ENCODE measurements at regions not wholly inside any gene's neighbourhood (a gene's known extent, or its start where the extent isn't known, plus 50 kb on each side); places are given as distances from the start of the nearest gene placed in this dataset.
"Not testable (repeated sequence)": the region's sequence is repeated elsewhere in the genome, so short reads cannot be mapped to it uniquely, and the experiment has no call there.

DNA sequence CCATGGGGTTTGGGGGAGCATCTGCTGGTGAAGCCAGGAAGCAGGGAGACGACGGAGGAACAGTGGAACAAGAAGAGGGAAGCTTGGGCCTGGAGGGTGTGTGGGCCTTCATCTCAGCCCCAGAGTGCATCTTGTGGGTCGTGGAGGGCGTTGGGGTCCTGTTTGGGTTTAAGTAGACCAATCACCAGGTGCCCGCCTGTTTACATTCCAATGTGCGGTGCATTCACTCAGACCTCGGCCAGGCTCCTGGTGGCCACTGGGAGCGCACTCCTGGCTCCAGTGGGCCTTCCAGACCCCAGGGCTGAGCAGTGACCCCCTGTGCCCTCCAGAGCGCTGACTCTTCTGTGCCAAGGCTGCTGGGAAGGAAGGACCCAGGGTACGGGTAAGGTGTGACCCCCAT lies 293.7 kb downstream of the NDUFA10 start:
- TF ChIP-seq, protein P1, sequence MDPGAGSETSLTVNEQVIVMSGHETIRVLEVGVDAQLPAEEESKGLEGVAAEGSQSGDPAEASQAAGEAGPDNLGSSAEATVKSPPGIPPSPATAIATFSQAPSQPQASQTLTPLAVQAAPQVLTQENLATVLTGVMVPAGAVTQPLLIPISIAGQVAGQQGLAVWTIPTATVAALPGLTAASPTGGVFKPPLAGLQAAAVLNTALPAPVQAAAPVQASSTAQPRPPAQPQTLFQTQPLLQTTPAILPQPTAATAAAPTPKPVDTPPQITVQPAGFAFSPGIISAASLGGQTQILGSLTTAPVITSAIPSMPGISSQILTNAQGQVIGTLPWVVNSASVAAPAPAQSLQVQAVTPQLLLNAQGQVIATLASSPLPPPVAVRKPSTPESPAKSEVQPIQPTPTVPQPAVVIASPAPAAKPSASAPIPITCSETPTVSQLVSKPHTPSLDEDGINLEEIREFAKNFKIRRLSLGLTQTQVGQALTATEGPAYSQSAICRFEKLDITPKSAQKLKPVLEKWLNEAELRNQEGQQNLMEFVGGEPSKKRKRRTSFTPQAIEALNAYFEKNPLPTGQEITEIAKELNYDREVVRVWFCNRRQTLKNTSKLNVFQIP (CRISPR knock-in tag; IDR thresholded peaks at IDR 0.05; ENCODE audit: borderline replicate concordance, low read depth) = no peak
- TF ChIP-seq ZFP30 (CRISPR knock-in tag; IDR thresholded peaks at IDR 0.05) (no peak), RARB (CRISPR knock-in tag; IDR thresholded peaks at IDR 0.05) (no peak), PPARA (CRISPR knock-in tag; IDR thresholded peaks at IDR 0.05; ENCODE audit: borderline replicate concordance) (no peak), ZC3H10 (CRISPR knock-in tag; IDR thresholded peaks at IDR 0.05) (no peak), ZNF70 (CRISPR knock-in tag; IDR thresholded peaks at IDR 0.05) (no peak), ZFP3 (CRISPR knock-in tag; IDR thresholded peaks at IDR 0.05) (no peak), BACH2 (CRISPR knock-in tag; IDR thresholded peaks at IDR 0.05; ENCODE audit: borderline replicate concordance) (no peak), ARNTL (CRISPR knock-in tag; IDR thresholded peaks at IDR 0.05; ENCODE audit: borderline replicate concordance, low read depth) (no peak), CSDC2 (CRISPR knock-in tag; IDR thresholded peaks at IDR 0.05) (no peak), OSR1 (CRISPR knock-in tag; IDR thresholded peaks at IDR 0.05) (no peak), ISL1 (CRISPR knock-in tag; IDR thresholded peaks at IDR 0.05) (no peak), GLIS3 (CRISPR knock-in tag; IDR thresholded peaks at IDR 0.05) (no peak), TCF4 (CRISPR knock-in tag; IDR thresholded peaks at IDR 0.05; ENCODE audit: borderline replicate concordance) (no peak)
- TF ChIP-seq, protein P2, sequence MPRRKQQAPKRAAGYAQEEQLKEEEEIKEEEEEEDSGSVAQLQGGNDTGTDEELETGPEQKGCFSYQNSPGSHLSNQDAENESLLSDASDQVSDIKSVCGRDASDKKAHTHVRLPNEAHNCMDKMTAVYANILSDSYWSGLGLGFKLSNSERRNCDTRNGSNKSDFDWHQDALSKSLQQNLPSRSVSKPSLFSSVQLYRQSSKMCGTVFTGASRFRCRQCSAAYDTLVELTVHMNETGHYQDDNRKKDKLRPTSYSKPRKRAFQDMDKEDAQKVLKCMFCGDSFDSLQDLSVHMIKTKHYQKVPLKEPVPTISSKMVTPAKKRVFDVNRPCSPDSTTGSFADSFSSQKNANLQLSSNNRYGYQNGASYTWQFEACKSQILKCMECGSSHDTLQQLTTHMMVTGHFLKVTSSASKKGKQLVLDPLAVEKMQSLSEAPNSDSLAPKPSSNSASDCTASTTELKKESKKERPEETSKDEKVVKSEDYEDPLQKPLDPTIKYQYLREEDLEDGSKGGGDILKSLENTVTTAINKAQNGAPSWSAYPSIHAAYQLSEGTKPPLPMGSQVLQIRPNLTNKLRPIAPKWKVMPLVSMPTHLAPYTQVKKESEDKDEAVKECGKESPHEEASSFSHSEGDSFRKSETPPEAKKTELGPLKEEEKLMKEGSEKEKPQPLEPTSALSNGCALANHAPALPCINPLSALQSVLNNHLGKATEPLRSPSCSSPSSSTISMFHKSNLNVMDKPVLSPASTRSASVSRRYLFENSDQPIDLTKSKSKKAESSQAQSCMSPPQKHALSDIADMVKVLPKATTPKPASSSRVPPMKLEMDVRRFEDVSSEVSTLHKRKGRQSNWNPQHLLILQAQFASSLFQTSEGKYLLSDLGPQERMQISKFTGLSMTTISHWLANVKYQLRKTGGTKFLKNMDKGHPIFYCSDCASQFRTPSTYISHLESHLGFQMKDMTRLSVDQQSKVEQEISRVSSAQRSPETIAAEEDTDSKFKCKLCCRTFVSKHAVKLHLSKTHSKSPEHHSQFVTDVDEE (CRISPR knock-in tag; IDR thresholded peaks at IDR 0.05) = no peak
- TF ChIP-seq, protein P3, sequence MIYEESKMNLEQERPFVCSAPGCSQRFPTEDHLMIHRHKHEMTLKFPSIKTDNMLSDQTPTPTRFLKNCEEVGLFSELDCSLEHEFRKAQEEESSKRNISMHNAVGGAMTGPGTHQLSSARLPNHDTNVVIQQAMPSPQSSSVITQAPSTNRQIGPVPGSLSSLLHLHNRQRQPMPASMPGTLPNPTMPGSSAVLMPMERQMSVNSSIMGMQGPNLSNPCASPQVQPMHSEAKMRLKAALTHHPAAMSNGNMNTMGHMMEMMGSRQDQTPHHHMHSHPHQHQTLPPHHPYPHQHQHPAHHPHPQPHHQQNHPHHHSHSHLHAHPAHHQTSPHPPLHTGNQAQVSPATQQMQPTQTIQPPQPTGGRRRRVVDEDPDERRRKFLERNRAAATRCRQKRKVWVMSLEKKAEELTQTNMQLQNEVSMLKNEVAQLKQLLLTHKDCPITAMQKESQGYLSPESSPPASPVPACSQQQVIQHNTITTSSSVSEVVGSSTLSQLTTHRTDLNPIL (CRISPR knock-in tag; IDR thresholded peaks at IDR 0.05; ENCODE audit: low read depth) = no peak
- TF ChIP-seq, protein P4, sequence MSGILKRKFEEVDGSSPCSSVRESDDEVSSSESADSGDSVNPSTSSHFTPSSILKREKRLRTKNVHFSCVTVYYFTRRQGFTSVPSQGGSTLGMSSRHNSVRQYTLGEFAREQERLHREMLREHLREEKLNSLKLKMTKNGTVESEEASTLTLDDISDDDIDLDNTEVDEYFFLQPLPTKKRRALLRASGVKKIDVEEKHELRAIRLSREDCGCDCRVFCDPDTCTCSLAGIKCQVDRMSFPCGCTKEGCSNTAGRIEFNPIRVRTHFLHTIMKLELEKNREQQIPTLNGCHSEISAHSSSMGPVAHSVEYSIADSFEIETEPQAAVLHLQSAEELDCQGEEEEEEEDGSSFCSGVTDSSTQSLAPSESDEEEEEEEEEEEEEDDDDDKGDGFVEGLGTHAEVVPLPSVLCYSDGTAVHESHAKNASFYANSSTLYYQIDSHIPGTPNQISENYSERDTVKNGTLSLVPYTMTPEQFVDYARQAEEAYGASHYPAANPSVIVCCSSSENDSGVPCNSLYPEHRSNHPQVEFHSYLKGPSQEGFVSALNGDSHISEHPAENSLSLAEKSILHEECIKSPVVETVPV (CRISPR knock-in tag; IDR thresholded peaks at IDR 0.05) = no peak
- ATAC-seq = no peak

DNA sequence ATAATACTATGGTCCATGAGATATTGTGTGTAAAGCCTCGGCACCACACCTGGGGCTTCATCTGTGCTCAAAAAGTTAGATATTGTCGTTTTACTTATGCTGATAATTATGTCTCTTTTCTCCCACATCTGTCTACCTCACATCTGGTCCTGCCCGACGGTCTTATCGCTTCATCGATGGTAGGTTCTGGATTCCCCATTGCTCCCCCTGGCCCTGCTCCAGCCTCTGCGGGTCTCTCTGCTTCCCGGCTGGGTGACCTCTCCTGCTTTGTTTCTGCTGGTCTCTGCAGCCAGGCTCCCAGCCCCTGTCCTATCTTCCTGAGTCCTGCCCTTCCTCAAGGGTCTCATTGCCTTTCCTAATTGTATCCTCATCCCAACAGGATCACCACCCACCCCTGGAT lies 294.2 kb downstream of the NDUFA10 start:
- no peak for ATAC-seq
- TF ChIP-seq TCF4 (CRISPR knock-in tag; IDR thresholded peaks at IDR 0.05; ENCODE audit: borderline replicate concordance) (peak; percentile 15; the same call in 1 of the 2 replicates), GLIS3 (CRISPR knock-in tag; IDR thresholded peaks at IDR 0.05) (no peak)

DNA sequence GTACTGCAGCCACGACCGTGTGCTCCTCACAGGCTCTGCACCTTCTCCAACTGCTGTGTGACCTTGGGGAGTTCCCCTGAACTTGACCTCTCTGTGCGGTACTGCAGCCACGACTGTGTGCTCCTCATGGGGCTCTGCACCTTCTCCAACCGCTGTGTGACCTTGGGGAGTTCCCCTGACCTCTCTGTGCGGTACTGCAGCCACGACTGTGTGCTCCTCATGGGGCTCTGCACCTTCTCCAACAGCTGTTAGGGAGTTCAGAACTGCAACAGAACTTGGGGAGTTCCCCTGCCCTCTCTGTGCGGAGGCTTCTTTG lies 294.6 kb downstream of the NDUFA10 start:
- not testable (repeated sequence) for ATAC-seq

DNA sequence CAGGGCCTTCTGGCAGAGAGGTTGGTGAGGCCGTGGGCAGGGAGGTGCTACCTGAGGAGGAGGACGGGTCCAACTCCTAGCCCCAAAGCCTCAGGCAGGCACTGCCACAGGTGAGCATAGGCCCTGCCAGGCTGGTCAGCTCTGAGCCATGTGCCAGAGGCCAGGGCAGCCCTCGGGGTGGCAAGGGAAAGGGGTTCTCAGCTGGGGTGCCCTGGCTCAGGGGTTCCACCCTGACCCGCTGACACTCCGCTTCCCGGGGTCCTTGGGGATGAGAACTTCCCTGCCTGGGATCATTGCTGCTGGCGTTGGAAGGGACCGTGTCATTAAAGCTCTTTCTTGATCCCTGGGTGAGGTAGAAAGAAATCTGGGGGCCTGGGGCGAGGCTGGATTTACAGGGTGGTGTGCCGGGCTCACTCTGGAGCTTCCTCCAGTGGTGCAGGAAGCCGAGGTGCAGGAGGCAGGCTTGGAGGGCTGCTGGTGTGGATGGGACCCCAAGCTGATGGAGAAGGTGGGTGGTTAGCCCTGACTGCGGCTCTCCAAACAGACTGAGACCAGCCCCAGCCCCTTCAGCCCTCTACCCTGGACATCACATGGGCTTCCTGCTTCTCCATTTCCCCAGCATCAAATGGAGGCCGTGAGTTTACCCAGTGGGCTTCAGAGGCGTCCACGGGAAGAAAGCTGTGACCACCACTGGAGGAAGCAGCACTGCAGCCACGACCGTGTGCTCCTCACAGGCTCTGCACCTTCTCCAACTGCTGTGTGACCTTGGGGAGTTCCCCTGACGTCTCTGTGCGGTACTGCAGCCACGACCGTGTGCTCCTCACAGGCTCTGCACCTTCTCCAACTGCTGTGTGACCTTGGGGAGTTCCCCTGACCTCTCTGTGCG lies 295.2 kb downstream of the NDUFA10 start:
- ATAC-seq = no peak
- no peak for TF ChIP-seq RARB (CRISPR knock-in tag; IDR thresholded peaks at IDR 0.05)
- no peak for TF ChIP-seq TCF4 (CRISPR knock-in tag; IDR thresholded peaks at IDR 0.05; ENCODE audit: borderline replicate concordance)
- no peak for TF ChIP-seq PPARA (CRISPR knock-in tag; IDR thresholded peaks at IDR 0.05; ENCODE audit: borderline replicate concordance)
- TF ChIP-seq ARNTL (CRISPR knock-in tag; IDR thresholded peaks at IDR 0.05; ENCODE audit: borderline replicate concordance, low read depth) = no peak
- no peak for TF ChIP-seq BACH2 (CRISPR knock-in tag; IDR thresholded peaks at IDR 0.05; ENCODE audit: borderline replicate concordance)
- TF ChIP-seq SNAI2 (CRISPR knock-in tag; IDR thresholded peaks at IDR 0.05) = no peak
- no peak for TF ChIP-seq ZC3H10 (CRISPR knock-in tag; IDR thresholded peaks at IDR 0.05)
- TF ChIP-seq, protein P5, sequence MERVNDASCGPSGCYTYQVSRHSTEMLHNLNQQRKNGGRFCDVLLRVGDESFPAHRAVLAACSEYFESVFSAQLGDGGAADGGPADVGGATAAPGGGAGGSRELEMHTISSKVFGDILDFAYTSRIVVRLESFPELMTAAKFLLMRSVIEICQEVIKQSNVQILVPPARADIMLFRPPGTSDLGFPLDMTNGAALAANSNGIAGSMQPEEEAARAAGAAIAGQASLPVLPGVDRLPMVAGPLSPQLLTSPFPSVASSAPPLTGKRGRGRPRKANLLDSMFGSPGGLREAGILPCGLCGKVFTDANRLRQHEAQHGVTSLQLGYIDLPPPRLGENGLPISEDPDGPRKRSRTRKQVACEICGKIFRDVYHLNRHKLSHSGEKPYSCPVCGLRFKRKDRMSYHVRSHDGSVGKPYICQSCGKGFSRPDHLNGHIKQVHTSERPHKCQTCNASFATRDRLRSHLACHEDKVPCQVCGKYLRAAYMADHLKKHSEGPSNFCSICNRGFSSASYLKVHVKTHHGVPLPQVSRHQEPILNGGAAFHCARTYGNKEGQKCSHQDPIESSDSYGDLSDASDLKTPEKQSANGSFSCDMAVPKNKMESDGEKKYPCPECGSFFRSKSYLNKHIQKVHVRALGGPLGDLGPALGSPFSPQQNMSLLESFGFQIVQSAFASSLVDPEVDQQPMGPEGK (CRISPR knock-in tag; IDR thresholded peaks at IDR 0.05; ENCODE audit: borderline replicate concordance) = no peak
- TF ChIP-seq, protein P2 (CRISPR knock-in tag; IDR thresholded peaks at IDR 0.05) = no peak
- TF ChIP-seq, protein P4 (CRISPR knock-in tag; IDR thresholded peaks at IDR 0.05) = no peak
- no peak for TF ChIP-seq ZFP3 (CRISPR knock-in tag; IDR thresholded peaks at IDR 0.05)
- no peak for TF ChIP-seq ZNF8 (CRISPR knock-in tag; IDR thresholded peaks at IDR 0.05)
